HUES64 (cell line): ENCODE measurements at regions not wholly inside any gene's neighbourhood (a gene's known extent, or its start where the extent isn't known, plus 50 kb on each side); places are given as distances from the start of the nearest gene placed in this dataset.
"Not testable (repeated sequence)": the region's sequence is repeated elsewhere in the genome, so short reads cannot be mapped to it uniquely, and the experiment has no call there.

Source experiments
- H3K27ac ChIP-seq: 2 replicates; pipeline ENCODE4 v1.7.0; 2013; ENCODE audit warnings: low read depth, low read length, inconsistent platforms
- H3K27me3 ChIP-seq: 2 replicates; pipeline ENCODE4 v1.6.1; 2013; ENCODE audit warnings: mild to moderate bottlenecking, low read length; ENCODE audit not compliant: insufficient read depth
- H3K36me3 ChIP-seq: 2 replicates; pipeline ENCODE4 v1.6.1; 2013; ENCODE audit warnings: mild to moderate bottlenecking, low read length; ENCODE audit not compliant: insufficient read depth
- H3K4me1 ChIP-seq: 2 replicates; pipeline ENCODE4 v1.6.1; 2013; ENCODE audit warnings: mild to moderate bottlenecking, low read length, moderate library complexity; ENCODE audit not compliant: insufficient read depth
- H3K4me3 ChIP-seq: 2 replicates; pipeline ENCODE4 v1.5.1; 2013; ENCODE audit warnings: mild to moderate bottlenecking, low read length, moderate library complexity
- H3K9ac ChIP-seq: 2 replicates; pipeline ENCODE4 v1.6.1; 2013; ENCODE audit warnings: mild to moderate bottlenecking, low read depth, low read length
- H3K9me3 ChIP-seq: 2 replicates; pipeline ENCODE4 v1.6.1; 2013; ENCODE audit warnings: low read depth, low read length; ENCODE audit not compliant: insufficient read depth
- WGBS: fragments of 150-250, 120-280 bp; methylation state at CpG from one replicate; pipeline ENCODE4 v1.1.7; 2013; ENCODE audit warnings: missing lambda C conversion rate; 5-methylcytosine and 5-hydroxymethylcytosine counted together

- H3K4me1 ChIP-seq, result no peaks in the 10 kb centered on the region
- H3K9ac ChIP-seq, result no peak overlapping the region
- H3K36me3 ChIP-seq, result no peaks in the 10 kb centered on the region
- peaks cover 6% of the 10 kb centered on the region for H3K9me3 ChIP-seq
- no peaks in the 10 kb centered on the region for H3K27me3 ChIP-seq
- no peak overlapping the region for H3K27ac ChIP-seq
- H3K4me3 ChIP-seq, result no peak overlapping the region
- WGBS, result 93% methylated on average over 3 of the region's 3 CpGs
These were observed 197.9 kb upstream of the NANOGP8 start for GRCh38 chr15:35282965-35283496.

- Histone ChIP-seq H3K36me3 (no peaks in the 10 kb centered on the region), H3K27ac (no peak overlapping the region), H3K4me1 (no peaks in the 10 kb centered on the region), H3K27me3 (no peaks in the 10 kb centered on the region), H3K4me3 (no peak overlapping the region), H3K9ac (no peak overlapping the region), H3K9me3 (peaks cover 17% of the 10 kb centered on the region)
- 100% methylated on average over 1 of the region's 1 CpG for WGBS
These were observed 196.4 kb upstream of the NANOGP8 start for GRCh38 chr15:35281515-35281914.

- H3K9ac ChIP-seq, result no peak overlapping the region
- no peak overlapping the region for H3K4me3 ChIP-seq
- 100% methylated on average over 1 of the region's 1 CpG for WGBS
- peaks cover 17% of the 10 kb centered on the region for H3K9me3 ChIP-seq
- no peaks in the 10 kb centered on the region for H3K36me3 ChIP-seq
- no peaks in the 10 kb centered on the region for H3K4me1 ChIP-seq
- no peak overlapping the region for H3K27ac ChIP-seq
- H3K27me3 ChIP-seq, result no peaks in the 10 kb centered on the region
These were observed 194.7 kb upstream of the NANOGP8 start for GRCh38 chr15:35279811-35280210.

- H3K9me3 ChIP-seq, result no peaks in the 10 kb centered on the region; the same call in 1 of the 2 replicates
- H3K27me3 ChIP-seq, result no peaks in the 10 kb centered on the region
- no peaks in the 10 kb centered on the region for H3K36me3 ChIP-seq
- H3K4me1 ChIP-seq, result peaks cover 10% of the 10 kb centered on the region; the same call in 1 of the 2 replicates
- H3K4me3 ChIP-seq, result no peak overlapping the region
- no peak overlapping the region for H3K27ac ChIP-seq
- no peak overlapping the region for H3K9ac ChIP-seq
- WGBS, result 91% methylated on average over 4 of the region's 4 CpGs
These were observed 186.4 kb upstream of the NANOGP8 start for GRCh38 chr15:35271371-35272043.

- WGBS, result 91% methylated on average over 5 of the region's 5 CpGs
- Histone ChIP-seq H3K36me3 (no peaks in the 10 kb centered on the region), H3K9me3 (no peaks in the 10 kb centered on the region), H3K9ac (no peak overlapping the region), H3K4me3 (no peak overlapping the region), H3K27me3 (no peaks in the 10 kb centered on the region), H3K4me1 (peaks cover 6% of the 10 kb centered on the region; the same call in 1 of the 2 replicates), H3K27ac (no peak overlapping the region)
These were observed 175.8 kb upstream of the NANOGP8 start for GRCh38 chr15:35260941-35261340.

GRCh38 chr15:35260274-35260673 lies 175.2 kb upstream of the NANOGP8 start:
- WGBS, result 94% methylated on average over 6 of the region's 6 CpGs
- not testable (repeated sequence) for H3K4me3 ChIP-seq, H3K27ac ChIP-seq

GRCh38 chr15:35256551-35256950 lies 171.5 kb upstream of the NANOGP8 start:
- Histone ChIP-seq H3K9ac (no peak overlapping the region), H3K4me3 (no peak overlapping the region), H3K27ac (no peak overlapping the region), H3K27me3 (no peaks in the 10 kb centered on the region), H3K4me1 (peaks cover 40% of the 10 kb centered on the region), H3K9me3 (no peaks in the 10 kb centered on the region), H3K36me3 (no peaks in the 10 kb centered on the region)
- WGBS, result 88% methylated on average over 2 of the region's 2 CpGs

More at GRCh38 chr15:35260274-35260673, 175.2 kb upstream of the NANOGP8 start:
- H3K36me3 ChIP-seq, H3K4me1 ChIP-seq, H3K27me3 ChIP-seq, H3K9ac ChIP-seq, H3K9me3 ChIP-seq: not testable (repeated sequence)

- WGBS, result 47% methylated on average over 2 of the region's 2 CpGs
- H3K9me3 ChIP-seq, result no peaks in the 10 kb centered on the region
- H3K4me3 ChIP-seq, result no peak overlapping the region
- H3K4me1 ChIP-seq, result peaks cover 40% of the 10 kb centered on the region
- no peaks in the 10 kb centered on the region for H3K36me3 ChIP-seq
- H3K27ac ChIP-seq, result no peak overlapping the region
- no peak overlapping the region for H3K9ac ChIP-seq
- H3K27me3 ChIP-seq, result no peaks in the 10 kb centered on the region
These were observed 171.0 kb upstream of the NANOGP8 start for GRCh38 chr15:35256141-35256540.

- Histone ChIP-seq H3K4me1 (peaks cover 40% of the 10 kb centered on the region), H3K27ac (peak overlapping the region; percentile 58; the same call in 1 of the 2 replicates)
- not testable (repeated sequence) for H3K9me3 ChIP-seq, H3K9ac ChIP-seq, H3K4me3 ChIP-seq, H3K27me3 ChIP-seq, H3K36me3 ChIP-seq
- WGBS, result 56% methylated on average over 2 of the region's 5 CpGs
These were observed 169.8 kb upstream of the NANOGP8 start for GRCh38 chr15:35254908-35255307.

GRCh38 chr15:35254062-35254461 lies 169.0 kb upstream of the NANOGP8 start:
- H3K4me3 ChIP-seq, result peak overlapping the region; percentile 24
- peaks cover 40% of the 10 kb centered on the region for H3K4me1 ChIP-seq
- no peaks in the 10 kb centered on the region for H3K27me3 ChIP-seq
- peak overlapping the region; percentile 28; the same call in 1 of the 2 replicates for H3K9ac ChIP-seq
- H3K27ac ChIP-seq, result peak overlapping the region; percentile 58
- no peaks in the 10 kb centered on the region for H3K36me3 ChIP-seq
- WGBS, result 0% methylated on average over 1 of the region's 1 CpG
- H3K9me3 ChIP-seq, result no peaks in the 10 kb centered on the region

- H3K27me3 ChIP-seq, result no peaks in the 10 kb centered on the region
- H3K9ac ChIP-seq, result no peak overlapping the region
- no peaks in the 10 kb centered on the region for H3K9me3 ChIP-seq
- WGBS, result 84% methylated on average over 3 of the region's 3 CpGs
- no peak overlapping the region for H3K27ac ChIP-seq
- H3K36me3 ChIP-seq, result no peaks in the 10 kb centered on the region
- H3K4me3 ChIP-seq, result no peak overlapping the region
- H3K4me1 ChIP-seq, result peaks cover 40% of the 10 kb centered on the region
These were observed 167.3 kb upstream of the NANOGP8 start for GRCh38 chr15:35252351-35252865.
